Gastrocnemius medialis (tissue), 4 donors: ENCODE measurements at regions not wholly inside any gene's neighbourhood (a gene's known extent, or its start where the extent isn't known, plus 50 kb on each side); places are given as distances from the start of the nearest gene placed in this dataset.

Experiments used
- ATAC-seq, 2 donors: fragments of 150-250 bp; one replicate each; pipeline ENCODE4 v1.9.1; 2016
- DNase-seq, 2 donors: peaks; one replicate each; pipeline ENCODE4 v3.0.0-alpha.2; 2019
- H3K27ac ChIP-seq, 4 donors: fragments of 200-600 bp; sonication (generic); 1 replicate in 1 of 4; 2 replicates in 3 of 4; pipeline ENCODE4 v1.5.1; 2016 to 2018; ENCODE audit warnings: mild to moderate bottlenecking in 2 of 4, moderate library complexity in 1 of 4
- H3K27me3 ChIP-seq, 3 donors: fragments of 200-600 bp; sonication (generic) in 2 of 3; 1 replicate in 1 of 3; 2 replicates in 2 of 3; pipeline versions ENCODE4 v1.5.1 to v1.6.0; 2016 to 2019; ENCODE audit warnings: mild to moderate bottlenecking in 1 of 3, moderate library complexity in 1 of 3
- H3K36me3 ChIP-seq, 2 donors: fragments of 200-600 bp; sonication (generic) in 1 of 2; one replicate each; pipeline ENCODE4 v1.5.1; 2017 to 2018
- H3K4me1 ChIP-seq, 2 donors: fragments of 200-600 bp; sonication (generic) in 1 of 2; one replicate each; pipeline ENCODE4 v1.5.1; 2016 to 2017; ENCODE audit warnings: mild to moderate bottlenecking in 2 of 2
- H3K4me3 ChIP-seq, 4 donors: fragments of 200-600 bp; sonication (generic) in 3 of 4; 1 replicate in 1 of 4; 2 replicates in 3 of 4; pipeline ENCODE4 v1.5.1; 2016 to 2019; ENCODE audit warnings: mild to moderate bottlenecking in 2 of 4
- H3K9me3 ChIP-seq, 3 donors: fragments of 200-600 bp; sonication (generic) in 2 of 3; 1 replicate in 1 of 3; 2 replicates in 2 of 3; pipeline ENCODE4 v1.5.1; 2016 to 2019
- POLR2A ChIP-seq, 2 donors: fragments of 450-650 bp; IDR thresholded peaks; one replicate each; pipeline ENCODE4 v1.6.1; 2017; ENCODE audit warnings: antibody characterized with exemption in 2 of 2, mild to moderate bottlenecking in 2 of 2, moderate library complexity in 2 of 2
- in situ Hi-C, 4 donors: fragments of 200-750 bp; cut with MboI; loops; one replicate each; pipeline versions ENCODE4 v1.15.0 to v1.8.0; 2017; ENCODE audit warnings: low sequenced_read_pairs in 4 of 4
- intact Hi-C: fragments of 100-400 bp; cut with DNase I; formaldehyde crosslinking; loops from one replicate; pipeline ENCODE4 v1.15.1; 2023; ENCODE audit warnings: low total_unique reads
- TF ChIP-seq, protein P1 (sequence below), 5 experiments: fragments of 450-650 bp in 3 of 5; fragments of 200-600 bp in 2 of 5; sonication (generic) in 2 of 5; IDR thresholded peaks in 4 of 5; conservative IDR thresholded peaks in 1 of 5; 1 replicate in 4 of 5; 2 replicates in 1 of 5; pipeline ENCODE4 v1.5.1; 2016 to 2019; ENCODE audit warnings: antibody characterized with exemption in 5 of 5, mild to moderate bottlenecking in 3 of 5, moderate library complexity in 3 of 5

DNA sequence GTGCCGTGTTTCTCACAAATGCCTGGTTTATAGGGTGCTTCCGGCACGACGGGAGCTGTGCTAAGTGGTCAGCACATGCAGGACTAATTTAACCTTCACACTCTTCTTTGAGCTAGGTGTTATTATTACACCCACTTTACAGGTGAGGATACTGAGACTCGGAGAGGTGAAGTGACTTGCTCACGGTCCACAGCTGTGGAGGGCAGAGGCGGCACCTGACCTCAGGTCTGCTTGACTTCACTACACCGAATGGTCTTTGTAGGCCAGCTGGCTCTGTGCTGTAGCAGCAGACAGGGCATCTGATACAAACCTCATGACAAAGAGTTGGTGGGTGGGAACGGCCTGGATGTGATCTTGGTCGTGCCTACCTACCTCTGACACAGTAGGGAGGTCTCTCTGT is 102.0 kb upstream of the BOD1 start:
- intact Hi-C loops: no loop called here
- no peak for DNase-seq
- in situ Hi-C loops: no loop called here
- Histone ChIP-seq H3K4me3 (no peak overlapping the region), H3K27ac (no peak overlapping the region), H3K9me3 (no peaks in the 10 kb centered on the region), H3K27me3 (no peaks in the 10 kb centered on the region), H3K4me1 (peaks cover 0 to 12% of the 10 kb centered on the region in 2 donors), H3K36me3 (no peaks in the 10 kb centered on the region)
- TF ChIP-seq, protein P1, sequence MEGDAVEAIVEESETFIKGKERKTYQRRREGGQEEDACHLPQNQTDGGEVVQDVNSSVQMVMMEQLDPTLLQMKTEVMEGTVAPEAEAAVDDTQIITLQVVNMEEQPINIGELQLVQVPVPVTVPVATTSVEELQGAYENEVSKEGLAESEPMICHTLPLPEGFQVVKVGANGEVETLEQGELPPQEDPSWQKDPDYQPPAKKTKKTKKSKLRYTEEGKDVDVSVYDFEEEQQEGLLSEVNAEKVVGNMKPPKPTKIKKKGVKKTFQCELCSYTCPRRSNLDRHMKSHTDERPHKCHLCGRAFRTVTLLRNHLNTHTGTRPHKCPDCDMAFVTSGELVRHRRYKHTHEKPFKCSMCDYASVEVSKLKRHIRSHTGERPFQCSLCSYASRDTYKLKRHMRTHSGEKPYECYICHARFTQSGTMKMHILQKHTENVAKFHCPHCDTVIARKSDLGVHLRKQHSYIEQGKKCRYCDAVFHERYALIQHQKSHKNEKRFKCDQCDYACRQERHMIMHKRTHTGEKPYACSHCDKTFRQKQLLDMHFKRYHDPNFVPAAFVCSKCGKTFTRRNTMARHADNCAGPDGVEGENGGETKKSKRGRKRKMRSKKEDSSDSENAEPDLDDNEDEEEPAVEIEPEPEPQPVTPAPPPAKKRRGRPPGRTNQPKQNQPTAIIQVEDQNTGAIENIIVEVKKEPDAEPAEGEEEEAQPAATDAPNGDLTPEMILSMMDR (IDR thresholded peaks at IDR 0.05 in 4 of 5, conservative IDR thresholded peaks at IDR 0.05 in 1 of 5): no peak
- TF ChIP-seq POLR2A (IDR thresholded peaks at IDR 0.05): no peak
- ATAC-seq: no peak

DNA sequence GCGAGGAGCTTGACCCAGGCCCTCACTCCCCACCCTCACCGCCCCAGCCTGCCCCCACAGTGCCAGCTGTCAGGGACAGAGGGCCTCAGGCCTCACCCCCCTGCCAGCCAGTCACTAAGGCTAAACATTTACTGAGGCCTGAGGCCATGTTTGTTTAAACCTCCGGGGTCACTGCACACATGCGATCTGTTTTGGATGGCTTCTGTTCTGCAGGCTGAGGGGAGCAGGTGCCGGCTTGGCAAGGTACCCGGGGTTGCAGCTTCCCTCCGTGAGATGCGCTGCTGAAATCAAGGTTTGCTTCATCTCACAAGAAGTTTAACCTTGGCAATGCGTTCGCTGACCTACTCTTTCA is 103.3 kb upstream of the BOD1 start:
- ATAC-seq (peak; percentile 15 to 77), DNase-seq (peak in 1 of 2 donors; percentile 51)
- no peaks in the 10 kb centered on the region for H3K27me3 ChIP-seq
- no peak overlapping the region for H3K4me3 ChIP-seq
- intact Hi-C loops (no loop called here), in situ Hi-C loops (no loop called here)
- H3K27ac ChIP-seq: peak overlapping the region in 1 of 4 donors; percentile 34
- H3K4me1 ChIP-seq: peaks cover 0 to 5% of the 10 kb centered on the region in 2 donors
- H3K9me3 ChIP-seq: no peaks in the 10 kb centered on the region
- TF ChIP-seq POLR2A (IDR thresholded peaks at IDR 0.05): no peak
- TF ChIP-seq, protein P1 (IDR thresholded peaks at IDR 0.05 in 4 of 5, conservative IDR thresholded peaks at IDR 0.05 in 1 of 5): no peak
- H3K36me3 ChIP-seq: no peaks in the 10 kb centered on the region

DNA sequence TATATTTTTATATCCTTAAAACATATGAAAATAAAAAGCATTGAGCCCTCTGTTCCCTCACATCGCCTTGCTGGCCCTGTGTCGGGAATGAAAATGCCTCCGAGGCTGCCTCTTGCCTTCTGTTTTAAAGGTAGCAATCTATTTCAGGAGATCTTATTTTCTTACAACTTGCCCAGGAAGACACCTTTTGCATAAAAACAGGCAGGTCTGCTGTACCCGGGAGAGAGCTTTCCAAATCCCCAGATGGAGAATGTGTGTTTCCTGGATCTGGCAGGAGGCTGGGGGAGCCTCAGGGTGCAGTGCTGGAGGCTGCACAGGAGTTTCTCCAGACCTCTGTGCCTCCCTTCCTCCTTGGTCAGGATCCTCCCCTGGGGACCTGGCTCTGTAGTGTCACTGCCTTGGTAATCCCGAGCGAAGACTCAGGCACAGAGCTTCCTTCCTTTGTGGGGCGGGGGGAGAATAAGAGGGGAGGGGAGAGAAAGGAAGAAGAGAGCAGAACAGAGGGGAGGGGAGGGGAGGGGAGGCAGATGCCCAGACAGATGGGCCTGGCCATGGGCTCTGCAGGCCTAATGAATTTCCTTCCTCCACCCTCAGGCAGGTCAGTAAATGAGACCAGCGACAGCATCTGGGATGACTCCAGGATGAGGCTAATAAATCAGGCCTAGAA is 104.0 kb upstream of the BOD1 start:
- H3K36me3 ChIP-seq: no peaks in the 10 kb centered on the region
- H3K27ac ChIP-seq: no peak overlapping the region
- H3K4me3 ChIP-seq: no peak overlapping the region
- H3K4me1 ChIP-seq: no peaks in the 10 kb centered on the region
- TF ChIP-seq POLR2A (IDR thresholded peaks at IDR 0.05): no peak
- TF ChIP-seq, protein P1 (IDR thresholded peaks at IDR 0.05 in 4 of 5, conservative IDR thresholded peaks at IDR 0.05 in 1 of 5): no peak
- H3K9me3 ChIP-seq: no peaks in the 10 kb centered on the region
- H3K27me3 ChIP-seq: no peaks in the 10 kb centered on the region
- no peak for DNase-seq
- in situ Hi-C loops (no loop called here), intact Hi-C loops (no loop called here)
- no peak for ATAC-seq

DNA sequence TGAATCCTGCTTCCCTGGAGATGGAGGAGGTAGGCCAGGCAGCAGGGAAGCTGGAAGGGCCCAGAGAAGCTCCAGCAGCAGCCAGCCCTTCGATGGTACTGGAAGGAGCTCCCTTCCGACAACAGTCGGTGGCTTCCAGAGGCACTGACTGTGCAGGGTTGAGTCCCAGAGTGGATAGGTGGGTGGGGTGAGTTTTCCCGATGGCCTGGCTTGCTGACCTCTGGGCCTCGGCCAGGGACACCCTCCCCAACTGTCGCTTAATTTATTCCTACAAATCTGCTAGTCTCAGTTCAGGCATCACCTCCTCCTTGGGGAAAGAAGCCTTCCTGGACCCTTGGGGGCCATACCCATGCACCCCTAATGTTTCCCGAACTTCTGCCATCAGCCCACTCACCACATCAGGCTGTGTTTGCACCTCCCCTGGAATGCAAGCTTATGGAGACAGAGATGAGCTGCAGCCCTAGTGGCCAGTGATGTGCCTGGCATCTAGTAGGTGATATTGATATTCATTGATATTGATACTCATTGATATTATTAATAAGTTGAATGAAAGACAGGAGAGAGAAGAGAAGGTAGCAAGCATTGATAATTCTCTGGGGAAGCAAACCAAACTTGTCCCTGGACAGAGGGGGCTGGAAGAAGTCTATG is 104.6 kb upstream of the BOD1 start:
- Histone ChIP-seq H3K4me3 (no peak overlapping the region), H3K27me3 (no peaks in the 10 kb centered on the region), H3K9me3 (peaks cover 0 to 4% (median 0%) of the 10 kb centered on the region in 3 donors), H3K4me1 (no peaks in the 10 kb centered on the region), H3K36me3 (no peaks in the 10 kb centered on the region), H3K27ac (no peak overlapping the region)
- ATAC-seq (no peak), DNase-seq (no peak)
- intact Hi-C loops (no loop called here), in situ Hi-C loops (no loop called here)
- TF ChIP-seq POLR2A (IDR thresholded peaks at IDR 0.05): no peak
- TF ChIP-seq, protein P1 (IDR thresholded peaks at IDR 0.05 in 4 of 5, conservative IDR thresholded peaks at IDR 0.05 in 1 of 5): no peak
